Activated CD4-positive, CD25-positive, alpha-beta regulatory T cell treated with anti-CD3 and anti-CD28 coated beads, Interleukin-2, amount 50 U/mL, for 24 hours (primary cell): ENCODE measurements at regions not wholly inside any gene's neighbourhood (a gene's known extent, or its start where the extent isn't known, plus 50 kb on each side); places are given as distances from the start of the nearest gene placed in this dataset.

Source experiments
- ATAC-seq, 2 donors: fragments of 150-1000 bp; cut with Tn5 transposase; one replicate each; pipeline ENCODE4 v1.10.0; 2021; ENCODE audit warnings: mild to moderate bottlenecking in 1 of 2, moderate library complexity in 1 of 2

DNA sequence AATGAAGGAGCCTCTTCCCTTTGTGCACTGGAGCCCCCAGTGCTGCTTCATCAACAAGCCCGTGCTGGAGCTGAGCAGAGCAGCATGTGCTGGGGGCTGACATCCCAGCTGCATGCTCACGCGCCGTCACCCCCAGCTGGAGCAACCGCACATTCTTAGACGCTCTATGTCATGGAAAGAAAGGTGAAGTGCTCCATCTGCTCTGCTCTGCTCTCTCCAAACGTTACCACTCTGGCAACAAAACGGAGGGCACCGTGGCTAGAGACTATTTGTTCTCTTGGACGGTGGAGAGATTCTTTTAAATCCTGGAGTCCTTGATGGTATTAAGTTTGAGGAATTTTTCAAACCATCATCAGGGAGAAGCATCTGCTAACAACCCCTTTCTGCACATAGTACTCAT lies 208.4 kb downstream of the C12orf75 start:
- ATAC-seq, result no peak

DNA sequence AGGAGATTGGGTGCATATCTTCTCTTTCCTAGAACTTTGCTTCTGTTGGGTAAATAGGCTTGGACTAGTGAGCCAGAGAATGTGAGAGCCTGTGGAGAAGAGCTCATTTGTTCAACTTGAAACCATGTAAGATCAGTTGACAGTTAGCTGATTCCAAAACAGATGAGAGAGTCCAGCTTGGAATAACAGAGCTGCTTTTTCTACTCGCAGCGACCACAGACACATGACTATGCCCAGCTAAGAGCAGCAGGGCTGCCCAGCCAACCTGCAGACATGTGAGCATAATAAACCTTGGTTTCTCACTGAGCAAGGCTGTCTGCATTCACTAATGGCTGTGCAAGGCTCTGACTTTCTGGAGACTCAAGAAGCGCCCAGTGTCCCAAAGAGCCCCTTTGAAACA lies 209.2 kb downstream of the C12orf75 start:
- no peak for ATAC-seq

GRCh38 chr12:105547786-105548185 lies 217.3 kb downstream of the C12orf75 start:
- no peak for ATAC-seq

DNA sequence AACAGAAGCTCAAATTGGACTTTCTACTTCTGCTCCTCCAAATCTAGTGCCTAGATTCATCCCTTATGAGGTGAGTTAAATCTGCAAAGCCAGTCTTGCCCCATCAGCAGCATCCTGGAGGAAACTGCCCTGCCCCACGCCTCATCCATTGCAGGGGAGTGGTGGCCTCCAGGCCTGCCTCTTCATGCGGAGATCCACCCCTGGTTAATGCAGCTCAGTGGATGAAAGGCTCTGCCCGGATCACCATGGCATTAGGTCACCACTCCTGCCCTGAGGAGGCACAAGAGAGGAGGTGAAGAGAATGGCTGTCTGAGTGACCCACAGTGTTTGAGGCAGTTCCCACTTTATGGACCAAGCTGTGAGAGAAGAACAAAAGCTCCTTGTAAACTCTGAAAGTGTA lies 218.1 kb downstream of the C12orf75 start:
- no peak for ATAC-seq

GRCh38 chr12:105552056-105552455 lies 221.6 kb downstream of the C12orf75 start:
- ATAC-seq, result no peak

DNA sequence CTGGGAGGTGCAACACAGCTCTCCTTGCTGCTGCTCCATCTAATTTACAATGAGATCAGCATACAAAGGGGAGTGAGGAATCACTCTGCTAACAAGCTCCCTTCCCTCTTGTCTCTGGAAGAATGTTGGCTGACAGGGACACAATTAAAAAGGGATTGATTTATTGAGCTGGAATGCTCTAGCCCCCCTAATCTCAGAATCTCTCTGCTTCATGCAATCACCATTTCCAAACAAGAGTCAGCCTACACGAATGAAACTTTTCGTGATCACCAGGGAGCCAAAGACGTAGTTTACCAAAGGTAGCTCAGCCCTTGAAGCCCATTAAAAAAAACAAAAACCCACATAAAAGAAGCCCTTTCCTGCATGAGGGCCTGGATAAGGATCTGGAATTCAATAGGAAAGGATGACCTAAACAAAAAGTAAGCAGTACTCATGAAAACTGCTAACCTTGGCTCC lies 223.8 kb downstream of the C12orf75 start:
- ATAC-seq, result no peak

DNA sequence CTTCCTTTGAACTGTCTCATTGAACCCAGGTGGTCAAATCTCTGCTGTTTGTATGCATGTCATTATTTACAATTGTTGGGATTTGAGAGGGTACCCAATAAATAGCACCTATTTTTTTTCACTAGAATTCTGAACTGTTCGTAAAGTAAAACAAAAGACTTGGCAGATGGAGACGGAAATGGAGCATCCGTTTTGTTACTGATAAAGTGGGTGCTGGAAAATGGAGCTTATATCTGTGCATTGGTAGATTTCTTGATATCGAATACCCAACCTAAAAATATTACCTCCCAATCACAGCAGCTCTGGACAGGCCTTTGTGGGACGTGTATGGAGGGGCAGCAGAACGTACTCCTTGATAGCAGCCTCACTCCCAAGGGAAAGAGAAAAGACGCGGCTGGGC lies 224.4 kb downstream of the C12orf75 start:
- ATAC-seq, result no peak

- ATAC-seq, result no peak
Measured at GRCh38 chr12:105555556-105556295, 225.2 kb downstream of the C12orf75 start.

GRCh38 chr12:105559310-105559709 lies 228.8 kb downstream of the C12orf75 start:
- ATAC-seq, result no peak

DNA sequence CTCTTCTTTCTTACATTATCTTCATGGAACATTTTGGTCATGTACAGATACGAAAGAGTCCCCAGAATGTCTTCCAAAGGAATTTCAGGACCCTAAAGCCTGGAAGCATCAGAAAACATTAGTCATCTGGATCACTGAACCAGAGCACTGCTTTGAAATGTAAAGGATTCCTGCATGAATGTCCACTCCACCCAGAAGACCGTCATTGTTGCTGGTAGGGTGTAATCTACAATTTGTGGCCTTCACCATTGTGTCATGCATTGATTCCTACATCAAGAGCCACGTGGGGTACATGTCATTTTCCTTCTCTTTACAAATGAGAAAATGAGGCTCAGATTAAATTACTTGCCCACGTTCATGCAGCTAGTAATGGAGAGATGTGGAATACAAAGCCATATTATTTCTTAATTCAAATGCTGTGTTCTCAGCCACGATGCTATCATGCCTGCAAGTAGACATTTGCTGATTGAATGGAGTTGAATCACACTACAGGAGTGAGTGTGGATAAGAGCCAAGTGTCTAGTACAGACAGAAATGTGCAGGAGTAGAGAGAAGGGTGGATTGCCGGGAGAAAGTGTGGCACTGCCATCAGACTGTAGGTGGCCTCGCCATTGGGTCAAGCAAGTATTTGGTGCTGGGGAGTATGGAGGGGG lies 231.2 kb downstream of the C12orf75 start:
- no peak for ATAC-seq

- no peak for ATAC-seq
Measured at GRCh38 chr12:105562199-105562971, 231.9 kb downstream of the C12orf75 start.

DNA sequence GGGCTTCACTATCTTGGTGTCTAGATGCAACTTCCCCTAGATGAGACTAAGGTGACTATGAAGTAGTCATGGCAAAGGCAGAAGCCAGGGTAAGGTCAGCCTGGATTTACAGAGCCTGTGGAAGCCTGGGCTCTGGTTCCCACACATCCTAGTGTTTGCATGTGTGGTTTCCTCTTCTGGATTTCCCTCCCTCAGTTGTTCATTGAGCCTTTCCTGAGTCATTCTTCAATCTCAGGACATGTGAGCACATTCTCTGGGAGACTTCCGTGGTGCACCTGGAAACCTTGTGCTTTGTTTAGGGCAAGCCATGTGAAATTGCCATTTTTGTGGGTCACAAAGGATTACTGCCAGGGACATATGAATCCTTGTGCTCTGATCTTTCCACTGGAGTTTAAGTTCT lies 236.6 kb downstream of the C12orf75 start:
- ATAC-seq, result no peak

DNA sequence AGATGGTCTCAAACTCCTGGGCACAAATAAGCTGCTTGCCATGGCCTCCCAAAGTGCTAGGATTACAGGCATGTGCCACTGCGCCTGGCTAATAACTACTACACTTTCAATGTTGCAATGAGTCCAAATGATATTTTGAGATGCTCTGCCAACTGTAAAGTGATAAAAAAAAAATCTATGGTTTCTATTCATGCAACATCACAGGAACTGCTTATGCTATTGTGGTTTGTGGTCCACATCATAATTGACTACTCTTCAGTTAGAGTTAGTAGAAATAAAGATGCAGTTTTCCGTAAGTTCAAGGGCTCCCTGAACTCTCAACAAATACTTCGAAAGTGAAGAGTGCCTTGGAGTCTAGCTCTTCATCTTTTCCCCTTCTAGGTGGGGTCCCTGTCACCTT lies 239.4 kb downstream of the C12orf75 start:
- no peak for ATAC-seq

DNA sequence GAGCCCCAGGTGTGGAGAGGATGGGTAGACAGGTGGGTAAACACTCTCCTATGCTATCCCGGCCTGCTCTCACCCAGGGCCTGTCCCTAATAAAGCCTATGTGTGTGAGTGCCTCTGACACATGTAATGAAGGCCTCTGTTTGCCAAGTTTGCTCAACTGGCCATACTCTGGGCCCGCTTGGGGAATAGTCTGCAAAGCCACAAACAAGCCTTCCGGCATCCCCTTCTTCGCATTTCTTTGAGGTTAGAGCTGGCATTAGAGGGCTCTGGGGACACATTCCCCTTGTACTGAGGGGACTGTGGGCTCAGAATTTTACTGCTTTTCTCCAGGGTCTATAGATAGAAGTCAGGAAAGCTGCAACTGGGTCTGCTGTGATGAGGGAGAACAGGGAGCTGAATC lies 240.5 kb downstream of the C12orf75 start:
- ATAC-seq, result no peak

- ATAC-seq, result no peak
Measured at GRCh38 chr12:105573574-105573973, 243.1 kb downstream of the C12orf75 start.

DNA sequence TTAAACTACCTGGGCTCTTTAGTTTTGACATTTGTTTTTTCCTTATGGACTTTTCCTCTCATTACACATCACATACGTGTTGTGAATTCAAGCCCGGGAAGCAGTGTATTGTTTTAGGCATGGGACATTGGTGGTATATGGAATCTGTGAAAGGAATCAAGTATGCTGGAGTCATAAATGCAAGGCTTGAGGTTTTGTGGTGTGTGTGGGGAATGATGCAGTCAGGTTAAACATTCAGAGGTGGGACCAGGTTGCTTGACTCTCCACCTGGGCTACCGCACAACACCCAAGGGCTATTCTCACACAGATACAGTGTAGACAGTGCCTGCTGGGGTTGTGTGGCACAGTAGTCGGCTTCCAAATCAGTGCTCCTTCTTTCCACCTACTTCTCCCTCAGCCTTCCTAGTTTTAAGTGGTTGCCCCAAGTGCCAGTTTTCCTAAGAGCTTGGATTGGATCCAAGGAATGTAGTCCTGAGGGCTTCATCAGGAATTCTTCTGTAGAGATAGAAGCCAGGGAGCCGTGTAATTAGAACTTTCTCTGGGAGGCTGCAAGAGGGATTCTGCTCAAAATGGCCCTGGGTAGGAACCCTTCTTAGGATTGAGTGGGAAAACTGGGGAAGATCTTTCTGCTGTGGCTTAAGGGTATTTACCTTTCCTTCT lies 243.7 kb downstream of the C12orf75 start:
- no peak for ATAC-seq

DNA sequence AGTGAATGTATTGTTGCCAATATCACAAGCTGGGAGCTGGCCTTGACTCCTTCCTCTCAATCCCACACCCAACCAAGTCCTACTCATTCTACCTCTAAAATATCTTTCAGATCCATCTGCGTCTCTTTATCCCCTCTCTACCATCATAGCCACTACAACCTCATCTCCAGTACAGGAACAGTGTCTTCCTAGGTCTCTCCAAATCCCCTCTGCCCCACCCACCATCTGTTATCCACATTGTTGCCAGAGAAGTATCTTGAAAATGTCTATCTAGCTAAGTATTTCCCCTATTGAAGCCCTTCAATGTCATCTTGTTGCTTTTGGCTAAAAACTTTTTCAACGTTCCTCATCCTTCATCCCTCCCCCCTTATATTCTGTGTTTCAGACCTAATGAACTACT lies 244.7 kb downstream of the C12orf75 start:
- ATAC-seq, result no peak

- ATAC-seq, result no peak
Measured at GRCh38 chr12:105576261-105576660, 245.8 kb downstream of the C12orf75 start.

- ATAC-seq, result no peak
Measured at GRCh38 chr12:105580821-105581352, 250.4 kb downstream of the C12orf75 start.

- no peak for ATAC-seq
Measured at GRCh38 chr12:105581420-105581819, 250.9 kb downstream of the C12orf75 start.

- no peak for ATAC-seq
Measured at GRCh38 chr12:105585107-105585506, 254.6 kb downstream of the C12orf75 start.

GRCh38 chr12:105587237-105587636 lies 256.7 kb downstream of the C12orf75 start:
- no peak for ATAC-seq

- no peak for ATAC-seq
Measured at GRCh38 chr12:105588106-105588505, 257.6 kb downstream of the C12orf75 start.
